Trophoblast cell (in vitro differentiated cells and primary cell): ENCODE measurements at regions not wholly inside any gene's neighbourhood (a gene's known extent, or its start where the extent isn't known, plus 50 kb on each side); places are given as distances from the start of the nearest gene placed in this dataset.

ENCODE experiments used
- DNase-seq, 2 donors: peaks; one replicate each; pipeline ENCODE4 v3.0.0-alpha.2; 2016
- H2AFZ ChIP-seq: 2 replicates; pipeline ENCODE4 v1.6.1; 2013; ENCODE audit warnings: low read length, moderate library complexity, mild to moderate bottlenecking; ENCODE audit not compliant: insufficient read depth, poor library complexity
- H2AK5ac ChIP-seq: 2 replicates; pipeline ENCODE4 v1.6.1; 2013; ENCODE audit warnings: mild to moderate bottlenecking, low read length
- H2BK120ac ChIP-seq: 2 replicates; pipeline ENCODE4 v1.6.1; 2013; ENCODE audit warnings: low read length, mild to moderate bottlenecking, moderate library complexity; ENCODE audit not compliant: insufficient read depth, poor library complexity
- H2BK12ac ChIP-seq: 2 replicates; pipeline ENCODE4 v1.6.1; 2013; ENCODE audit warnings: mild to moderate bottlenecking, low read length, moderate library complexity
- H2BK5ac ChIP-seq: 2 replicates; pipeline ENCODE4 v1.6.1; 2013; ENCODE audit warnings: low read length, low read depth, moderate library complexity, mild to moderate bottlenecking; ENCODE audit not compliant: poor library complexity
- H3K14ac ChIP-seq: 2 replicates; pipeline ENCODE4 v1.6.1; 2013; ENCODE audit warnings: mild to moderate bottlenecking, low read length
- H3K18ac ChIP-seq: 2 replicates; pipeline ENCODE4 v1.6.1; 2013; ENCODE audit warnings: mild to moderate bottlenecking, low read length
- H3K23ac ChIP-seq: 2 replicates; pipeline ENCODE4 v1.6.1; 2013; ENCODE audit warnings: low read length
- H3K27ac ChIP-seq: 2 replicates; pipeline ENCODE4 v1.5.1; 2013; ENCODE audit warnings: low read depth, mild to moderate bottlenecking, inconsistent platforms, low read length, moderate library complexity
- H3K27me3 ChIP-seq: 2 replicates; pipeline ENCODE4 v1.6.1; 2013; ENCODE audit warnings: inconsistent platforms, mild to moderate bottlenecking, low read length, moderate library complexity; ENCODE audit not compliant: insufficient read depth
- H3K36me3 ChIP-seq, 2 experiments: 1 replicate in 1 of 2; 2 replicates in 1 of 2; pipeline ENCODE4 v1.6.1; 2013; ENCODE audit warnings: low read length in 2 of 2, mild to moderate bottlenecking in 2 of 2, moderate library complexity in 1 of 2; ENCODE audit not compliant: insufficient read depth in 2 of 2, control insufficient read depth in 1 of 2
- H3K4ac ChIP-seq: 2 replicates; pipeline ENCODE4 v1.6.1; 2013; ENCODE audit warnings: low read depth, mild to moderate bottlenecking, low read length, moderate library complexity
- H3K4me1 ChIP-seq, 2 experiments: 1 replicate in 1 of 2; 2 replicates in 1 of 2; pipeline ENCODE4 v1.6.1; 2013; ENCODE audit warnings: low read length in 2 of 2, mild to moderate bottlenecking in 2 of 2, moderate library complexity in 1 of 2; ENCODE audit not compliant: insufficient read depth in 2 of 2, control insufficient read depth in 1 of 2
- H3K4me2 ChIP-seq: 2 replicates; pipeline ENCODE4 v1.6.1; 2013; ENCODE audit warnings: inconsistent platforms, mild to moderate bottlenecking, low read length, moderate library complexity
- H3K4me3 ChIP-seq: 2 replicates; pipeline ENCODE4 v1.5.1; 2013; ENCODE audit warnings: mild to moderate bottlenecking, low read depth, low read length, inconsistent platforms
- H3K79me1 ChIP-seq: one replicate; pipeline ENCODE4 v1.6.1; 2013; ENCODE audit warnings: low read length
- H3K79me2 ChIP-seq: 2 replicates; pipeline ENCODE4 v1.6.1; 2013; ENCODE audit warnings: low read length, mild to moderate bottlenecking; ENCODE audit not compliant: control insufficient read depth, insufficient read depth, poor library complexity
- H3K9ac ChIP-seq: 2 replicates; pipeline ENCODE4 v1.6.1; 2013; ENCODE audit warnings: mild to moderate bottlenecking, low read length
- H3K9me3 ChIP-seq: 2 replicates; pipeline ENCODE4 v1.6.1; 2013; ENCODE audit warnings: low read depth, mild to moderate bottlenecking, control low read depth, inconsistent platforms, low read length; ENCODE audit not compliant: insufficient read depth
- H4K12ac ChIP-seq: 2 replicates; pipeline ENCODE4 v1.6.1; 2013; ENCODE audit warnings: low read depth, mild to moderate bottlenecking, low read length, moderate library complexity
- H4K8ac ChIP-seq: 2 replicates; pipeline ENCODE4 v1.6.1; 2013; ENCODE audit warnings: low read depth, mild to moderate bottlenecking, low read length, moderate library complexity
- H4K91ac ChIP-seq: one replicate; pipeline ENCODE4 v1.6.1; 2013; ENCODE audit warnings: low read depth, mild to moderate bottlenecking, low read length, moderate library complexity
- WGBS: extraction: QIAGEN DNeasy Blood & Tissue Kit; methylation state at CpG from one replicate; pipeline ENCODE4 v1.1.7; 2013; ENCODE audit warnings: missing lambda C conversion rate; ENCODE audit not compliant: insufficient read length, insufficient coverage; ENCODE audit errors: extremely low coverage; 5-methylcytosine and 5-hydroxymethylcytosine counted together

DNA sequence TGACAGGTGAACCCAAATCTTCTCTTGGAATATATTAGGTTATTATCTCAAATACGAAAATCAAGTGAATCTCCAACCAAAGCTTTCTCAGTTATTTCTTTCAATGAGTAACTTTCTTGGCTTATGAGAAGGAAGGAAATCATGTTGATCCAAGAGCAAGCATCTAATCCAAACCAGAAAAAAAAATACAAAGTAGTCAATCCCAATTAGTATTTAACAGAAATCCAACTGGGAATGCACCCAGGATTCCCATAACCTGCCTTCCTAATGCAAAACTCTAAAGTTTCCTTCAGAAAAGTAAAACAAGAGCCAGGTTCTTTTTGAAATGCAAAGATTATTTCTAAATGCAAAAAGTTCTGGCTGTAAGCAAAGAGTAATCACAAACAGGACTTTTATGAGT, 289.3 kb downstream of the SHOX2 start:
- Histone ChIP-seq H2BK120ac (no peak overlapping the region), H3K9ac (no peak overlapping the region), H3K18ac (no peak overlapping the region), H2BK12ac (no peak overlapping the region), H4K12ac (no peak overlapping the region), H2BK5ac (no peak overlapping the region), H3K27ac (no peak overlapping the region), H4K8ac (no peak overlapping the region), H2AK5ac (no peak overlapping the region), H3K4me3 (no peak overlapping the region), H2AFZ (no peak overlapping the region), H3K4me2 (no peak overlapping the region), H3K14ac (no peak overlapping the region), H3K23ac (no peak overlapping the region), H3K79me2 (no peaks in the 10 kb centered on the region), H3K9me3 (no peaks in the 10 kb centered on the region), H3K79me1 (no peaks in the 10 kb centered on the region), H3K27me3 (no peaks in the 10 kb centered on the region), H3K4ac (no peak overlapping the region), H4K91ac (no peak overlapping the region), H3K4me1 (no peaks in the 10 kb centered on the region), H3K36me3 (no peaks in the 10 kb centered on the region)
- DNase-seq, result no peak
- no CpG with 5 or more reads among the region's 1 CpG for WGBS

- Histone ChIP-seq H3K79me2 (no peaks in the 10 kb centered on the region), H3K9ac (no peak overlapping the region), H4K12ac (no peak overlapping the region), H3K23ac (no peak overlapping the region), H2AK5ac (no peak overlapping the region), H3K18ac (no peak overlapping the region), H3K4me2 (no peak overlapping the region), H2BK120ac (no peak overlapping the region), H3K14ac (no peak overlapping the region), H3K9me3 (no peaks in the 10 kb centered on the region), H3K4me1 (no peaks in the 10 kb centered on the region), H4K91ac (no peak overlapping the region), H2BK12ac (no peak overlapping the region), H3K4me3 (no peak overlapping the region), H3K27me3 (no peaks in the 10 kb centered on the region), H3K27ac (no peak overlapping the region), H3K79me1 (no peaks in the 10 kb centered on the region), H3K36me3 (no peaks in the 10 kb centered on the region), H3K4ac (no peak overlapping the region), H2BK5ac (no peak overlapping the region), H2AFZ (no peak overlapping the region), H4K8ac (no peak overlapping the region)
- no peak for DNase-seq
Measured at GRCh38 chr3:157816296-157816695, 289.9 kb downstream of the SHOX2 start.

DNA sequence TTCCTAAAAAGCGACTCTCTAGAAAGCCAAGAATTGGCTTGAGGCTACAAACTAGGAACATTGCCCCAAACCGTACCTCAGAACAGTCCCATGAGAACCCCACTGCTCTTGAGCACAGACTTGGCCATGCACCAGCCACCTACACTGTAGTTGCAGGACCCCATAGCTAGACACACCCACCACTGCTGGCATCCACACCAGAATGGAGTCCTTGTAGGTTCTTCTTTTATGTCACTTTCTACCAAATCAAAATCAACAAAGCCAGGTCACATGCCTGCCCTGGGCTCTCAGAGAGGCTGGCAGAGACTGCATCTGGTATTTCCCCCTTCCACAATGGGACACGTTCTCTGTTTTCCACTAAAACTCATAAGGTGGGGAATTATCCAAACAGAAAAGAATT, 290.5 kb downstream of the SHOX2 start:
- Histone ChIP-seq H3K27me3 (no peaks in the 10 kb centered on the region), H4K8ac (no peak overlapping the region), H3K14ac (no peak overlapping the region), H2BK120ac (no peak overlapping the region), H3K79me2 (no peaks in the 10 kb centered on the region), H3K4me2 (no peak overlapping the region), H3K79me1 (no peaks in the 10 kb centered on the region), H3K36me3 (no peaks in the 10 kb centered on the region), H2AK5ac (no peak overlapping the region), H2BK12ac (no peak overlapping the region), H4K91ac (no peak overlapping the region), H3K27ac (no peak overlapping the region), H4K12ac (no peak overlapping the region), H3K9ac (no peak overlapping the region), H2BK5ac (no peak overlapping the region), H3K18ac (no peak overlapping the region), H3K9me3 (no peaks in the 10 kb centered on the region), H2AFZ (no peak overlapping the region), H3K4ac (no peak overlapping the region), H3K4me3 (no peak overlapping the region), H3K4me1 (no peaks in the 10 kb centered on the region), H3K23ac (no peak overlapping the region)
- DNase-seq, result no peak
- WGBS, result no CpG with 5 or more reads among the region's 3 CpGs

GRCh38 chr3:157810924-157811718, 295.1 kb downstream of the SHOX2 start:
- H4K12ac ChIP-seq, result no peak overlapping the region
- H3K27ac ChIP-seq, result no peak overlapping the region
- H2AK5ac ChIP-seq, result no peak overlapping the region
- H2AFZ ChIP-seq, result no peak overlapping the region
- 100% methylated on average over 1 of the region's 3 CpGs for WGBS
- H3K4me2 ChIP-seq, result no peak overlapping the region
- H3K18ac ChIP-seq, result no peak overlapping the region
- no peak overlapping the region for H3K9ac ChIP-seq
- no peak overlapping the region for H3K4me3 ChIP-seq
- H3K79me2 ChIP-seq, result no peaks in the 10 kb centered on the region
- H3K9me3 ChIP-seq, result no peaks in the 10 kb centered on the region
- H2BK12ac ChIP-seq, result no peak overlapping the region
- DNase-seq, result no peak
- no peak overlapping the region for H2BK5ac ChIP-seq
- no peak overlapping the region for H2BK120ac ChIP-seq
- no peak overlapping the region for H3K23ac ChIP-seq
- no peak overlapping the region for H3K4ac ChIP-seq
- no peak overlapping the region for H4K91ac ChIP-seq
- H3K27me3 ChIP-seq, result no peaks in the 10 kb centered on the region
- no peak overlapping the region for H4K8ac ChIP-seq
- H3K4me1 ChIP-seq, result no peaks in the 10 kb centered on the region
- H3K36me3 ChIP-seq, result no peaks in the 10 kb centered on the region
- H3K79me1 ChIP-seq, result no peaks in the 10 kb centered on the region
- no peak overlapping the region for H3K14ac ChIP-seq
